K562 (cell line): ENCODE measurements at regions not wholly inside any gene's neighbourhood (a gene's known extent, or its start where the extent isn't known, plus 50 kb on each side); places are given as distances from the start of the nearest gene placed in this dataset.

ENCODE experiments used
- ATAC-seq: fragments of 200-7000 bp; cut with Tn5 transposase; 3 replicates; pipeline ENCODE4 v1.9.1; 2020; ENCODE audit warnings: moderate library complexity
- BruUV-seq: library from RNA; stranded (reverse); fragments of 400-500 nt; replicated peaks from 2 replicates; lab custom pipeline; 2021; lab: Mats Ljungman, UMichigan
- CTCF ChIA-PET: fragments of 300-600 bp; formaldehyde crosslinking; extraction: SDS; loops from one replicate; lab custom pipeline; 2021; ENCODE audit warnings: low intra/inter-chr PET ratio; lab: Yijun Ruan, JAX
- POLR2A ChIA-PET: fragments of 300-600, 350-650 bp; sonication (Branson Sonifier 250); formaldehyde crosslinking; extraction: SDS; loops from one replicate; lab custom pipeline; 2021; ENCODE audit warnings: antibody characterized with exemption, inconsistent platforms; lab: Yijun Ruan, JAX
- DNase-seq, 4 experiments: peaks; one replicate each; pipeline versions ENCODE4 v3.0.0 to v3.0.0-alpha.2; 2011 to 2018; ENCODE audit warnings: low spot score in 3 of 4, mixed read lengths in 3 of 4; ENCODE audit errors: extremely low read depth in 1 of 4
- FAIRE-seq: peaks from 2 replicates; lab custom pipeline; 2011; peaks lifted over from hg19 to GRCh38; lab: Jason Lieb, UNC
- H2AFZ ChIP-seq: 2 replicates; pipeline ENCODE4 v1.6.0; 2011; ENCODE audit warnings: low read depth, low read length, control low read depth, inconsistent platforms
- H3K27ac ChIP-seq: fragments of 200-600 bp; 3 replicates; pipeline ENCODE4 v1.8.0; 2011; ENCODE audit warnings: low read depth, mild to moderate bottlenecking, control low read depth, inconsistent platforms, low read length, moderate library complexity, mixed read lengths; ENCODE audit errors: extremely low read depth
- H3K27me3 ChIP-seq, 2 experiments: fragments of 300-600 bp in 1 of 2; 2 replicates in 1 of 2; 3 replicates in 1 of 2; pipeline versions ENCODE4 v1.6.0 to v1.8.0; 2011; ENCODE audit warnings: inconsistent platforms in 2 of 2, low read length in 2 of 2, mild to moderate bottlenecking in 1 of 2, mixed read lengths in 1 of 2, moderate library complexity in 1 of 2; ENCODE audit not compliant: control insufficient read depth in 2 of 2, insufficient read depth in 2 of 2
- H3K36me3 ChIP-seq: fragments of 300-600 bp; 3 replicates; pipeline ENCODE4 v1.8.0; 2011; ENCODE audit warnings: mild to moderate bottlenecking, low read length, inconsistent platforms; ENCODE audit not compliant: control insufficient read depth, insufficient read depth
- H3K4me1 ChIP-seq, 2 experiments: fragments of 200-600 bp in 1 of 2; replicated peaks in 1 of 2; 2 replicates in 1 of 2; 3 replicates in 1 of 2; pipeline versions ENCODE4 v1.5.1 to v1.8.0; 2011; ENCODE audit warnings: inconsistent platforms in 2 of 2, low read length in 2 of 2, mild to moderate bottlenecking in 1 of 2, mixed read lengths in 1 of 2, moderate library complexity in 1 of 2; ENCODE audit not compliant: control insufficient read depth in 2 of 2, insufficient read depth in 2 of 2
- H3K4me2 ChIP-seq: 2 replicates; pipeline ENCODE4 v1.6.1; 2011; ENCODE audit warnings: low read length, control low read depth, inconsistent platforms, mixed read lengths; ENCODE audit not compliant: insufficient read depth
- H3K4me3 ChIP-seq: fragments of 200-600 bp; sonication (generic), shearing (Covaris generic); 2 replicates; pipeline ENCODE4 v1.5.1; 2016; ENCODE audit warnings: control low read depth, inconsistent platforms
- H3K79me2 ChIP-seq: fragments of 200-600 bp; 3 replicates; pipeline ENCODE4 v1.8.0; 2011; ENCODE audit warnings: low read length, inconsistent platforms; ENCODE audit not compliant: control insufficient read depth, insufficient read depth
- H3K9ac ChIP-seq, 2 experiments: 2 replicates each; pipeline versions ENCODE4 v1.6.0 to v1.6.1; 2011; ENCODE audit warnings: low read depth in 2 of 2, low read length in 2 of 2, control low read depth in 1 of 2, inconsistent platforms in 1 of 2, mild to moderate bottlenecking in 1 of 2, mixed read lengths in 1 of 2; ENCODE audit not compliant: insufficient read depth in 1 of 2
- H3K9me1 ChIP-seq: one replicate; pipeline ENCODE4 v1.6.0; 2011; ENCODE audit warnings: inconsistent platforms, mild to moderate bottlenecking, low read length, moderate library complexity; ENCODE audit not compliant: control insufficient read depth, insufficient read depth
- H3K9me3 ChIP-seq: replicated peaks from 2 replicates; pipeline ENCODE4 v1.5.1; 2011; ENCODE audit warnings: low read depth, low read length, inconsistent platforms; ENCODE audit not compliant: control insufficient read depth, insufficient read depth
- H4K20me1 ChIP-seq: replicated peaks from 2 replicates; pipeline ENCODE4 v1.6.1; 2011; ENCODE audit warnings: low read length, inconsistent platforms, mixed read lengths; ENCODE audit not compliant: control insufficient read depth, insufficient read depth
- FOXK2 ChIP-seq, 2 experiments: fragments of 450-650 bp; IDR thresholded peaks in 1 of 2; conservative IDR thresholded peaks in 1 of 2; 2 replicates each; pipeline ENCODE4 v1.6.1; 2016; ENCODE audit warnings: low read depth in 2 of 2, mild to moderate bottlenecking in 1 of 2
- HNRNPL ChIP-seq: fragments of 200-400 bp; formaldehyde crosslinking; IDR thresholded peaks from 2 replicates; pipeline ENCODE4 v1.6.1; 2017; ENCODE audit warnings: low read depth, mild to moderate bottlenecking, low read length
- MTA3 ChIP-seq: fragments of 450-650 bp; formaldehyde crosslinking; IDR thresholded peaks from 2 replicates; pipeline ENCODE4 v1.6.1; 2017; ENCODE audit warnings: mild to moderate bottlenecking, borderline replicate concordance
- NKRF ChIP-seq: fragments of 450-650 bp; IDR thresholded peaks from 2 replicates; pipeline ENCODE4 v1.6.1; 2016; ENCODE audit warnings: borderline replicate concordance
- PATZ1 ChIP-seq: fragments of 250-450 bp; sonication (Bioruptor Pico); IDR thresholded peaks from 2 replicates; pipeline ENCODE4 v1.5.0; 2020; ENCODE audit warnings: mild to moderate bottlenecking, borderline replicate concordance
- TAF9B ChIP-seq: fragments of 450-650 bp; IDR thresholded peaks from 2 replicates; pipeline ENCODE4 v1.6.1; 2018; ENCODE audit warnings: mild to moderate bottlenecking; ENCODE audit not compliant: partially characterized antibody
- TGIF2 ChIP-seq: sonication (generic); formaldehyde crosslinking; IDR thresholded peaks from 2 replicates; pipeline ENCODE4 v1.8.1; 2022; ENCODE audit warnings: mild to moderate bottlenecking, missing genetic modification reagents, moderate library complexity
- ZNF311 ChIP-seq: fragments of 250-450 bp; sonication (Bioruptor Pico); IDR thresholded peaks from 2 replicates; pipeline ENCODE4 v1.4.0; 2020; ENCODE audit warnings: mild to moderate bottlenecking, moderate library complexity
- WGBS: fragments of 100-300 bp; shearing (Covaris generic); methylation state at CpG from one replicate; pipeline ENCODE4 v1.1.6; 2016; ENCODE audit warnings: low coverage, mixed read lengths; ENCODE audit not compliant: insufficient coverage; ENCODE audit errors: missing lambda C conversion rate; 5-methylcytosine and 5-hydroxymethylcytosine counted together
- in situ Hi-C: fragments of 300-500 bp; cut with MboI; formaldehyde crosslinking; loops from 4 replicates; pipeline ENCODE4 v1.15.0; 2018; ENCODE audit warnings: inconsistent platforms, mixed read lengths
- intact Hi-C: fragments of 100-400 bp; cut with micrococcal nuclease; formaldehyde crosslinking; loops from 2 replicates; pipeline ENCODE4 v1.14.2; 2022
- TF ChIP-seq, protein P1 (sequence below): fragments of 250-450 bp; sonication (Bioruptor Pico); IDR thresholded peaks from 2 replicates; pipeline ENCODE4 v1.5.0; 2021

DNA sequence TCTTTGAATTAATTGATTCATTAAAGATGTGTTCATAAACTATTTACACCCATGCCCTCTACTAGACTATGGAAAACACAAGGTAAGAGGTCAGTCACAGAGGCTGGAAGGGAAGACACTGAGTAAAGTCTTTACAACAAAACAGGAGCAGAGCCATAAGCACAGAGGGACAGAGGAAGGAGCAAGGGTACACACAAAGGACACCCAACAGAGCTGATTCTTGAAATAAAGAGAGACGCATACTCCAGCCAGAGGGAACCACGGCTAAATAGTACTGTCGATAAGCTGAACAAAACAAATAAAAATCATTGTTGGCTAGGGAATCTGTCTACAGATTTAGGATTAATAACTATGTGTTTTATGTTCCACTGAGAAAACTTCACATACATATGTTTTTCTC, 289.2 kb downstream of the EFNB2 start:
- ChIA-PET POLR2A (no interaction called here), CTCF (no interaction called here)
- H2AFZ ChIP-seq = no peak overlapping the region
- BruUV-seq = no TSS peak
- in situ Hi-C loops (no loop called here), intact Hi-C loops (no loop called here)
- H3K9ac ChIP-seq = no peak overlapping the region
- WGBS = 3% methylated on average over 3 of the region's 3 CpGs
- H3K27me3 ChIP-seq = no peaks in the 10 kb centered on the region
- TF ChIP-seq HNRNPL = no peak
- no peak for TF ChIP-seq PATZ1
- TF ChIP-seq, protein P1, sequence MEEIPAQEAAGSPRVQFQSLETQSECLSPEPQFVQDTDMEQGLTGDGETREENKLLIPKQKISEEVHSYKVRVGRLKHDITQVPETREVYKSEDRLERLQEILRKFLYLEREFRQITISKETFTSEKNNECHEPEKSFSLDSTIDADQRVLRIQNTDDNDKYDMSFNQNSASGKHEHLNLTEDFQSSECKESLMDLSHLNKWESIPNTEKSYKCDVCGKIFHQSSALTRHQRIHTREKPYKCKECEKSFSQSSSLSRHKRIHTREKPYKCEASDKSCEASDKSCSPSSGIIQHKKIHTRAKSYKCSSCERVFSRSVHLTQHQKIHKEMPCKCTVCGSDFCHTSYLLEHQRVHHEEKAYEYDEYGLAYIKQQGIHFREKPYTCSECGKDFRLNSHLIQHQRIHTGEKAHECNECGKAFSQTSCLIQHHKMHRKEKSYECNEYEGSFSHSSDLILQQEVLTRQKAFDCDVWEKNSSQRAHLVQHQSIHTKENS = no peak
- TF ChIP-seq TGIF2 (CRISPR knock-in tag) = no peak
- no peak for TF ChIP-seq TAF9B
- no peak for TF ChIP-seq FOXK2 (conservative IDR thresholded peaks at IDR 0.05 in 1 of 2, IDR thresholded peaks at IDR 0.05 in 1 of 2; ENCODE audit: low read depth in 2 of 2)
- no peak for TF ChIP-seq MTA3
- TF ChIP-seq NKRF = no peak
- TF ChIP-seq ZNF311 (CRISPR knock-in tag) = no peak
- no peak for DNase-seq
- H3K27ac ChIP-seq = no peak overlapping the region
- no peaks in the 10 kb centered on the region for H4K20me1 ChIP-seq
- no peaks in the 10 kb centered on the region for H3K9me3 ChIP-seq
- no peak for ATAC-seq
- H3K9me1 ChIP-seq = no peaks in the 10 kb centered on the region
- FAIRE-seq = no peak
- H3K4me3 ChIP-seq = no peak overlapping the region
- no peaks in the 10 kb centered on the region for H3K36me3 ChIP-seq
- no peak overlapping the region for H3K4me2 ChIP-seq
- no peaks in the 10 kb centered on the region for H3K4me1 ChIP-seq
- no peaks in the 10 kb centered on the region for H3K79me2 ChIP-seq
